ENCODE measurements at regions not wholly inside any gene's neighbourhood (a gene's known extent, or its start where the extent isn't known, plus 50 kb on each side); places are given as distances from the start of the nearest gene placed in this dataset.

DNA sequence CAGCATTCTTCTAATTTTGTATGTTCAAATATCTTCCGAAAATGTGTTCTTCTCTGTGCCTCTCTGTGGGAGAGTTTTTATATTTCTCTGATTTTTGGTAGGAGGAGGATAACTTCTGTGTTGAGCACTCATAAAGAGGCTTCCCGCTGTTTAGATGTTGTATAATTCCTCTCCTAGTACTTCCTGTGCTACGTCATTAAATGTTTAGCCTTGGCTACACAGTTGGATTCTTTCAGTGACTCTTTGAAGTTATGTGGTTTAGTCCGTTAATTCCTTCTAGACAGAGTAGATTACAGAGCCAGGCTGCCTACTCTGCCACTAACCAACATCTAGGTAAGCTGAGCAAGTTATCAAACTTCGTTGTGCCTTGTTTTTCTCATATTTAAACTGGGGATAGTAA lies 302.6 kb downstream of the OSTF1 start:
- dilution Hi-C loops (cut with MboI; ENCODE audit: extremely low pct_ligation_motif_present, low sequenced_read_pairs) = no loop called here
- H3K79me2 ChIP-seq (ENCODE audit: control insufficient read depth, insufficient read depth, low read length) = no peaks in the 10 kb centered on the region
- no TSS peak for BruUV-seq (replicated peaks)
- no peaks in the 10 kb centered on the region for H3K27me3 ChIP-seq (ENCODE audit: control insufficient read depth in 2 of 2, insufficient read depth in 2 of 2, low read length in 2 of 2)
- no peak overlapping the region for H2AFZ ChIP-seq (ENCODE audit: low read depth, low read length)
- H3K9me1 ChIP-seq (replicated peaks; ENCODE audit: control insufficient read depth, extremely low read depth, insufficient read depth, low read length) = no peaks in the 10 kb centered on the region
- CTCF ChIA-PET = no interaction called here
- peaks cover 3% of the 10 kb centered on the region for H3K9me3 ChIP-seq (replicated peaks; ENCODE audit: control insufficient read depth, insufficient read depth, low read length)
- no peak for DNase-seq (ENCODE audit: low read depth, low spot score)
- no peak overlapping the region for H3K9ac ChIP-seq (replicated peaks; ENCODE audit: extremely low read depth, insufficient read depth, low read length)
- no peak for FAIRE-seq
- TF ChIP-seq, protein P1, sequence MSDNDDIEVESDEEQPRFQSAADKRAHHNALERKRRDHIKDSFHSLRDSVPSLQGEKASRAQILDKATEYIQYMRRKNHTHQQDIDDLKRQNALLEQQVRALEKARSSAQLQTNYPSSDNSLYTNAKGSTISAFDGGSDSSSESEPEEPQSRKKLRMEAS (IDR thresholded peaks at IDR 0.05; ENCODE audit: insufficient read depth, insufficient read length) = no peak
- TF ChIP-seq MYC (IDR thresholded peaks at IDR 0.05; ENCODE audit: low read depth, low read length) (no peak), EZH2 (IDR thresholded peaks at IDR 0.05; ENCODE audit: borderline replicate concordance, low read depth, low read length, severe bottlenecking) (no peak), FOS (IDR thresholded peaks at IDR 0.05; ENCODE audit: borderline replicate concordance, insufficient read depth, low read length) (no peak), POLR2AphosphoS5 (IDR thresholded peaks at IDR 0.05; ENCODE audit: insufficient read depth, low read depth, low read length) (no peak), GATA2 (IDR thresholded peaks at IDR 0.05; ENCODE audit: insufficient read depth, insufficient read length, low read depth, low read length) (no peak), POLR2A (IDR thresholded peaks at IDR 0.05; ENCODE audit: low read depth, low read length) (no peak), JUN (IDR thresholded peaks at IDR 0.05; ENCODE audit: borderline replicate concordance, insufficient read depth, insufficient read length, low read depth) (no peak)
- TF ChIP-seq, protein P2, sequence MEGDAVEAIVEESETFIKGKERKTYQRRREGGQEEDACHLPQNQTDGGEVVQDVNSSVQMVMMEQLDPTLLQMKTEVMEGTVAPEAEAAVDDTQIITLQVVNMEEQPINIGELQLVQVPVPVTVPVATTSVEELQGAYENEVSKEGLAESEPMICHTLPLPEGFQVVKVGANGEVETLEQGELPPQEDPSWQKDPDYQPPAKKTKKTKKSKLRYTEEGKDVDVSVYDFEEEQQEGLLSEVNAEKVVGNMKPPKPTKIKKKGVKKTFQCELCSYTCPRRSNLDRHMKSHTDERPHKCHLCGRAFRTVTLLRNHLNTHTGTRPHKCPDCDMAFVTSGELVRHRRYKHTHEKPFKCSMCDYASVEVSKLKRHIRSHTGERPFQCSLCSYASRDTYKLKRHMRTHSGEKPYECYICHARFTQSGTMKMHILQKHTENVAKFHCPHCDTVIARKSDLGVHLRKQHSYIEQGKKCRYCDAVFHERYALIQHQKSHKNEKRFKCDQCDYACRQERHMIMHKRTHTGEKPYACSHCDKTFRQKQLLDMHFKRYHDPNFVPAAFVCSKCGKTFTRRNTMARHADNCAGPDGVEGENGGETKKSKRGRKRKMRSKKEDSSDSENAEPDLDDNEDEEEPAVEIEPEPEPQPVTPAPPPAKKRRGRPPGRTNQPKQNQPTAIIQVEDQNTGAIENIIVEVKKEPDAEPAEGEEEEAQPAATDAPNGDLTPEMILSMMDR (IDR thresholded peaks at IDR 0.05; ENCODE audit: extremely low read depth in 1 of 2, insufficient read depth in 1 of 2, low read depth in 1 of 2, low read length in 2 of 2) = no peak
- no peak overlapping the region for H3K4me2 ChIP-seq (ENCODE audit: insufficient read depth, low read length)
- POLR2A ChIA-PET = no interaction called here
- intact Hi-C loops (cut with micrococcal nuclease) = no loop called here
- H3K36me3 ChIP-seq (ENCODE audit: control insufficient read depth in 2 of 2, extremely low read depth in 1 of 2, insufficient read depth in 2 of 2, low read length in 2 of 2) = no peaks in the 10 kb centered on the region
- no peaks in the 10 kb centered on the region for H3K4me1 ChIP-seq (ENCODE audit: control insufficient read depth, extremely low read depth, insufficient read depth, low read length)
- H3K27ac ChIP-seq (ENCODE audit: insufficient read depth, low read depth, low read length) = no peak overlapping the region
- no peak overlapping the region for H3K4me3 ChIP-seq (replicated peaks in 1 of 3; ENCODE audit: insufficient read depth in 1 of 3, low read depth in 1 of 3, low read length in 3 of 3)
- H4K20me1 ChIP-seq (replicated peaks; ENCODE audit: control insufficient read depth, extremely low read depth, insufficient read depth, low read length) = no peaks in the 10 kb centered on the region
